ENCODE measurements at regions not wholly inside any gene's neighbourhood (a gene's known extent, or its start where the extent isn't known, plus 50 kb on each side); places are given as distances from the start of the nearest gene placed in this dataset.

DNA sequence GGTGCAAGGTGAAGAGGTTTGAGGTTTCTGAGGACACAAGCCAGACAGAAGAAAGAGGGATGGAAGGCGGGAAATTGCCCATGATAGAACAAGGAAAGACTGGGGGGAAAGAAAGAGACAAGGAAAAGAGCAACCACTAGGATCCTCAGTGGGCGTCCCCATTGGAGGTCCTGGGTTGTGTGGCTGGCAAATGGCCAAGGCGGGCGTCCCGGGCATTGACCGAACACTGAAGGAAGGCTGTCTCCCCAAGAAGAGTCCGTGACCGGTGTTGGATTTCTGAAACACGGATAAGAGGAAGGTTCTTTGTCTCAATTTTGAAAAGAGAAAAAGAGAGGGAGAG lies 746.6 kb upstream of the ADGRB3 start:
- Histone ChIP-seq H3K9ac (ENCODE audit: low read length in 5 of 5) (no peak overlapping the region), H3K4me1 (ENCODE audit: control insufficient read depth in 5 of 5, insufficient read depth in 5 of 5, low read length in 5 of 5) (no peaks in the 10 kb centered on the region), H3K27ac (ENCODE audit: low read depth, low read length) (no peak overlapping the region), H3K27me3 (ENCODE audit: control insufficient read depth in 5 of 5, insufficient read depth in 4 of 5, low read length in 5 of 5) (no peaks in the 10 kb centered on the region), H3K4me3 (ENCODE audit: low read depth in 1 of 5, low read length in 5 of 5) (no peak overlapping the region), H3K9me3 (ENCODE audit: control insufficient read depth in 5 of 5, low read length in 5 of 5) (peaks cover 0 to 12% (median 0%) of the 10 kb centered on the region in 5 donors), H3K36me3 (ENCODE audit: control insufficient read depth in 5 of 5, insufficient read depth in 5 of 5, low read length in 5 of 5) (no peaks in the 10 kb centered on the region)

DNA sequence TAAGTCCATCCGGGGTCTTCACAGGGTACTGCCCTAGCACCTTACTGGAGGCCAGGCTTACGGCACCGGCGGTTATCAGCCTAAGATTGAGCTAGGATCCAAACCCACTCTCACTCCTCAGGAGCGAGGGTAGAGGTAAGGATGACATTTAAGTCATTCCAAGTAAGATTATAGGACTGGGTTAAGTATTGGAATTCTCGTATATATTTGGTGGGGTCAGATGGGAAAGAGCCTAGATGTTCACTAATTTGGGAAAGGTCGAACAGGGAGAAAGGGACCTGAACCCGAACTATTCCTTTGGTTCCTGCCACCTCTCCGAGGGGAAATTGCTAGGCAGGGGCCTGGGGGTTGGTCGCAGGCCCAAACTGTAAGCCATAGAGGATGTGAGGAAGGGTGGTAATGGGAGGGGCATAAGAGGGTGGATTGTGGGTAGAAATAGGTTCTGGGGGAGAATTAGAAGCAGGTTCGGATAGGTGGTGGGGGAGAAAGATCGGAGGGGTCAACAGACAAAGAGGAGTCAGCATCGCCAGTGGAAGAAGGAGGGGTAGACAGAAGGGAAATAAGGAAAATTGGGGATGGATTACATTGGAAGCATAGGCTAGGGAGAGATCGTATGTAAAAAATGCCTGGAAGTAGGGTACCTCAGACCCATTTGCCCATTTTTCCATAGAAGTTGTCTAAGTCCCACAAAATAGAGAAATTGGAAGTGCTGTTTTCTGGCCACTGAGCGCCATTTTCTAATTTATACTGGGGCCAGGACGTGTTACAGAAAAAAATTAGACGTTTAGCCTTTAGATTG lies 747.1 kb upstream of the ADGRB3 start:
- Histone ChIP-seq H3K9ac (ENCODE audit: low read length in 5 of 5) (no peak overlapping the region), H3K4me3 (ENCODE audit: low read depth in 1 of 5, low read length in 5 of 5) (no peak overlapping the region), H3K27me3 (ENCODE audit: control insufficient read depth in 5 of 5, insufficient read depth in 4 of 5, low read length in 5 of 5) (no peaks in the 10 kb centered on the region), H3K9me3 (ENCODE audit: control insufficient read depth in 5 of 5, low read length in 5 of 5) (peaks cover 0 to 15% (median 0%) of the 10 kb centered on the region in 5 donors), H3K36me3 (ENCODE audit: control insufficient read depth in 5 of 5, insufficient read depth in 5 of 5, low read length in 5 of 5) (no peaks in the 10 kb centered on the region), H3K27ac (ENCODE audit: low read depth, low read length) (no peak overlapping the region), H3K4me1 (ENCODE audit: control insufficient read depth in 5 of 5, insufficient read depth in 5 of 5, low read length in 5 of 5) (no peaks in the 10 kb centered on the region)

DNA sequence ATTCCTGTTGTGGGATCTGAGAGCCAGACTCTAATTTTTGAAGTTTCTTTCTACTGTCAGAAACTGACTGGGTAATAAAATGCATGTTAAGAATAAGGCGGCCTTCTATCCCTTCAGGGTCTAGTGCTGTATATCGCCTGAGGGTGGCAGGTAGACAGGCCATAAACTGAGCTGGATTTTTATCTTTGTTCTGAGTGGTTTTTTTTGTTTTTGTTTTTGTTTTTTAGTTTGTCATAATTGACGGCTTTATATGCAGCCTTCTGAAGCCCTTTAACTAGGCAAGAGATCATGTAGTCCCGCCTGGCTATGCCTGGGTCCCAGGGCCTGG lies 747.7 kb upstream of the ADGRB3 start:
- peaks cover 0 to 20% (median 0%) of the 10 kb centered on the region in 5 donors for H3K9me3 ChIP-seq (ENCODE audit: control insufficient read depth in 5 of 5, low read length in 5 of 5)

DNA sequence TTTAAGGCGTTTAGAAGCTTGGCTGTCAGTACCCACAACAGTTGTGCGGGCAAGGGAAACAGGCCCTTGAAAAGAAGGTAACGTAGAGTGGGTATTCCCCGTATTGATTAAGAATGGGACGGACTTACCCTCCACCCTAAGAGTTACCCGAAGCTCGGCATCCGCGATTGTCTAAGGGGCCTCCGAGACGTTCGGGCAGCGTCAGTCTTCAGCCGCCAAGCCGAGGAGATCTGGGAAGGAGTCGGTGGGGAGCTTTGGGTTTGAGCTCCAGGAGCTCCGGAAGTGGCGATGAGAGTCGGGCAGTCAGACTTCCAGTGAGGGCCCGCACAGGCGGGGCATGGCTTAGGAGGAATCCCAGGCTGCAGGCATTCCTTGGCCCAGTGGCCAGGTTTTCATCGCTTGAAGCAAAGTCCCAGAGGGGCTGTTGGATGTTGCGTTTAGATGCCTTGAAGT lies 748.2 kb upstream of the ADGRB3 start:
- Histone ChIP-seq H3K9ac (ENCODE audit: low read length in 5 of 5) (no peak overlapping the region), H3K27me3 (ENCODE audit: control insufficient read depth in 5 of 5, insufficient read depth in 4 of 5, low read length in 5 of 5) (no peaks in the 10 kb centered on the region), H3K9me3 (ENCODE audit: control insufficient read depth in 5 of 5, low read length in 5 of 5) (peaks cover 0 to 20% (median 0%) of the 10 kb centered on the region in 5 donors), H3K27ac (ENCODE audit: low read depth, low read length) (no peak overlapping the region), H3K4me1 (ENCODE audit: control insufficient read depth in 5 of 5, insufficient read depth in 5 of 5, low read length in 5 of 5) (no peaks in the 10 kb centered on the region), H3K4me3 (ENCODE audit: low read depth in 1 of 5, low read length in 5 of 5) (no peak overlapping the region), H3K36me3 (ENCODE audit: control insufficient read depth in 5 of 5, insufficient read depth in 5 of 5, low read length in 5 of 5) (no peaks in the 10 kb centered on the region)

More for the DNA sequence above, 747.7 kb upstream of the ADGRB3 start:
- H3K36me3 ChIP-seq (ENCODE audit: control insufficient read depth in 5 of 5, insufficient read depth in 5 of 5, low read length in 5 of 5): no peaks in the 10 kb centered on the region
- no peak overlapping the region for H3K4me3 ChIP-seq (ENCODE audit: low read depth in 1 of 5, low read length in 5 of 5)
- no peaks in the 10 kb centered on the region for H3K4me1 ChIP-seq (ENCODE audit: control insufficient read depth in 5 of 5, insufficient read depth in 5 of 5, low read length in 5 of 5)
- H3K27ac ChIP-seq (ENCODE audit: low read depth, low read length): no peak overlapping the region
- no peak overlapping the region for H3K9ac ChIP-seq (ENCODE audit: low read length in 5 of 5)
- no peaks in the 10 kb centered on the region for H3K27me3 ChIP-seq (ENCODE audit: control insufficient read depth in 5 of 5, insufficient read depth in 4 of 5, low read length in 5 of 5)

DNA sequence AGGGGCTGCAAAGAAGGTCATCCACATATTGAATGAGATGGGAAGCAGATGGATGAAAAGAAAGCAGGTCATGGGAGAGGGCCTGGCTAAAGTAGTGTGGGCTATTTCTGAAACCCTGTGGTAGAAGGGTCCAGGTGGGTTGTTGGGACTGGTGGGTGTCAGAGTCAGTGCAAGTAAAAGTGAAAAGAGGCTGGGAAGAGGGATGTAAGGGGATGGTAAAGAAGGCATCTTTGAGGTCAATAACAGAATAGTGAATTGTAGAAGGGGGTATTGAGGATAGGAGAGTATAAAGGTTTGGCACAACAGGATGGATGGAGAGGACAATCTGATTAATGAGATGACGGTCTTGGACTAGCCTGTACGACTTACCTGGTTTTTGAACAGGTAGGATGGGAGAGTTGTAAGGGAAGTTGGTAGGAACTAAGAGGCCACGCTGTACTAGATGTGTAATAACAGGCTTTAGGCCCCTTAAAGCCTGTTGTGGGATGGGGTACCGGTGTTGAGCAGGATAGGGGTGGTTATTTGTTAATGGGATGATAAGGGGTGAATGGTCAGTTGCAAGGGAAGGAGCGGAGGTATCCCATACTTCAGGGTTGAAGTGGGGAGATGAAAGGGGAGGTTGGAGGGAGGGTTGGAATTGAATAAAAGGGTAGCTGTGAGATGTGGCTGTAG lies 748.9 kb upstream of the ADGRB3 start:
- Histone ChIP-seq H3K27ac (ENCODE audit: low read depth, low read length) (no peak overlapping the region), H3K9me3 (ENCODE audit: control insufficient read depth in 5 of 5, low read length in 5 of 5) (peaks cover 0 to 20% (median 0%) of the 10 kb centered on the region in 5 donors), H3K9ac (ENCODE audit: low read length in 5 of 5) (no peak overlapping the region), H3K4me1 (ENCODE audit: control insufficient read depth in 5 of 5, insufficient read depth in 5 of 5, low read length in 5 of 5) (no peaks in the 10 kb centered on the region), H3K27me3 (ENCODE audit: control insufficient read depth in 5 of 5, insufficient read depth in 4 of 5, low read length in 5 of 5) (no peaks in the 10 kb centered on the region), H3K36me3 (ENCODE audit: control insufficient read depth in 5 of 5, insufficient read depth in 5 of 5, low read length in 5 of 5) (no peaks in the 10 kb centered on the region), H3K4me3 (ENCODE audit: low read depth in 1 of 5, low read length in 5 of 5) (no peak overlapping the region)

DNA sequence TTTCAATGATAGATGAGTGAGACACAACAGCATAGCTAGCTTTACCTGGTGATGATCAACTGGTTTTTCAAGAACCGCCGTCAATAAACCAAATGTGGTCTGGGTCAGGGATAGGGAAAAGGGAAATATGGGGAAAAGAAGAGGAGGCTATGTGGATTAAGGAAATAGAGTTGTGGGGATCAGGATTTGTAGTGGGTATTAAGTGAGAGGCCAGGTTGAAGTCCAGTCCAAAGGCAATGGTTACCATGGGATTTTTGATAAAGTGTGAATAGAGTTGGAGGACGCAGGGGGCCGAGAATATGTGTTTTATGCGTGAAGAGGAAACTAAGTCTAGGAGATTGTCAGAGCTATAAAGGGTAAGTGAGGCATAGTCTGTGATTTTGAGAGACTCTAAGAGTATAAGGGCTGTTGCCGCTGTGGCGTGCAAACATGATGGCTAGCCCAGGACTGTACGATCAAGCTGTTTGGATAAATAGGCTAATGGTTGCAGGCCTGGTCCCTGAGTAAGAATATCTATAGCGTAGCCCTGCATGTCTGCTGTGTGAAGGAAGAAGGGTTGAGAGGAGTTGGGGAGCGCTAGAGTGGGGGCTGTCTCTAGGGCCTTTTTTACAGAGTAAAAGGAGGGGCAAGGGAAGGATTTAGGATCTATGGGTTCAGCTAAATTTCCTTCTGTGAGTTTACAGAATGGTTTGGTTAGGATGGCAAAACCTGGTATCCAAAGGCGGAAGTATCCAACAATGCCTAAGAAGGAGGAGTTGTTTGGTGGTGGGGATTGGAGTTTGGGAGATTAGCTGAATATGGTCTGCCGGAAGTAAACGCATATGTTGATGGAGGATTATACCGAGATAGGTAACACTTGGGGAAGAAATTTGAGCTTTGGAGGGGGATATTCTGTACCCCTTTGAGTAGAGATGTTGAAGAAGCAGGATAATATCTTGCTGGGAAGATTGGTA lies 749.7 kb upstream of the ADGRB3 start:
- Histone ChIP-seq H3K27me3 (ENCODE audit: control insufficient read depth in 5 of 5, insufficient read depth in 4 of 5, low read length in 5 of 5) (no peaks in the 10 kb centered on the region), H3K27ac (ENCODE audit: low read depth, low read length) (no peak overlapping the region), H3K4me1 (ENCODE audit: control insufficient read depth in 5 of 5, insufficient read depth in 5 of 5, low read length in 5 of 5) (no peaks in the 10 kb centered on the region), H3K36me3 (ENCODE audit: control insufficient read depth in 5 of 5, insufficient read depth in 5 of 5, low read length in 5 of 5) (no peaks in the 10 kb centered on the region), H3K9me3 (ENCODE audit: control insufficient read depth in 5 of 5, low read length in 5 of 5) (peaks cover 0 to 20% (median 0%) of the 10 kb centered on the region in 5 donors), H3K9ac (ENCODE audit: low read length in 5 of 5) (no peak overlapping the region), H3K4me3 (ENCODE audit: low read depth in 1 of 5, low read length in 5 of 5) (no peak overlapping the region)

DNA sequence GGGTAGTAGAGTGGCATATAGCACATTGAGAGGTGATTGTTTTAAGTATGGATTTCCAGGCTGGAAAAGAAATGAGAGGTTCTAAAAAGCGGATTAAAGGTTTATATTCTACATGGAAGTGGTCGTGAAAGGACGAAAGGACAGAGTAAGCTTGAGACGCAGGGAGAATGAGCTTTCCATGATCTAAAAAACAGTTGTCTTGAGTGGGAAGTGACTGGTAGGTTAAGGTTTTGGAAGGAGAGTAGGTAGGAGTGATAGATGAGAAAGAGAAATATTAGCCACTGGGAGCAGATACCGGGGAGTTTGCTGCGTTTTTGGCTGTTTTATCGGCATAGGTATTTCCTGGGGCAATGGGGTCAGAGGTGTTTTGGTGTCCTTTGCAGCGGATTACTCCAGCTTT lies 750.6 kb upstream of the ADGRB3 start:
- H3K9me3 ChIP-seq (ENCODE audit: control insufficient read depth in 5 of 5, low read length in 5 of 5): peaks cover 0 to 20% (median 0%) of the 10 kb centered on the region in 5 donors
- no peaks in the 10 kb centered on the region for H3K4me1 ChIP-seq (ENCODE audit: control insufficient read depth in 5 of 5, insufficient read depth in 5 of 5, low read length in 5 of 5)

DNA sequence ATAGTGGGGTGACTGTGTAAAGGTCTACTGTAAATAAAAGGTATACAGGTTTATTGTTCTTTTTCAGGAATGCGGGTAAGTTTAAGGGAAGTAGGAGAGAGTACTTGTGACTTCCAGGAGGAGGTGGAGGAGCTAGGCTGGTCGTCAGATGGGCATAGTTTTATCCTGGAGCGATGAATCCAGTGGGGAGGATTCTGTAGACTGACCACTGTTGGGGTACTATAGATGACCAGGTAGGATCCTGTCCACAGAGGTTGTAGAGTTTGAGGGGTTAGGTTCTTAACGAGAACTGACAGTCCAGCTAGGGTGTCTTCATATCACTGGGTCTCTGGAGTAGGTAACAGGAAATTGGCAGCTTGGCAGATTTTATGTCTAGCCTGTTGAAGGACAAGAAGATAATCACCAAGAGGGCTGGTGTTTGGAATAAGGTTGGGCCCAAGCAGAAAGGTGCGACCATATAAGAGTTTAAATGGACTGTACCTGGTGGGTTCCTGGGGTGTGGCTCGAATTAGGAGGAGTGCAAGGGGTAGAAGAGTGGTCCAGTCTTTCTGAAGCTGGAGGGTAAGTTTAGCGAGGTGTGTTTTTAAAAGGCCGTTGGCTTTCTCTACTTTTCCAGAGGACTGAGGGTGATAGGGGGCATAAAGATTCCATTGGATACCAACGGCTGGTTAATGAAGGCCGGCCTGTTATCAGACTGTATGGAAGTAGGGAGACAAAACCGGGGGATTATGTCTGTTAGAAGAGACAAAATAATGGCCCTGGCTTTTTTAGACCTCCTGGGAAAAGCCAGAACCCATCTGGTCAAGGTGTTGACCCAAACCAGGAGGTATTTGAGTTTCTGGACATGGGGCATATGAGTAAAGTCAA lies 751.3 kb upstream of the ADGRB3 start:
- Histone ChIP-seq H3K36me3 (ENCODE audit: control insufficient read depth in 5 of 5, insufficient read depth in 5 of 5, low read length in 5 of 5) (no peaks in the 10 kb centered on the region), H3K27me3 (ENCODE audit: control insufficient read depth in 5 of 5, insufficient read depth in 4 of 5, low read length in 5 of 5) (no peaks in the 10 kb centered on the region), H3K4me3 (ENCODE audit: low read depth in 1 of 5, low read length in 5 of 5) (no peak overlapping the region), H3K4me1 (ENCODE audit: control insufficient read depth in 5 of 5, insufficient read depth in 5 of 5, low read length in 5 of 5) (no peaks in the 10 kb centered on the region), H3K9me3 (ENCODE audit: control insufficient read depth in 5 of 5, low read length in 5 of 5) (peaks cover 0 to 20% (median 2%) of the 10 kb centered on the region in 5 donors), H3K27ac (ENCODE audit: low read depth, low read length) (no peak overlapping the region), H3K9ac (ENCODE audit: low read length in 5 of 5) (no peak overlapping the region)

More for the DNA sequence above, 750.6 kb upstream of the ADGRB3 start:
- Histone ChIP-seq H3K9ac (ENCODE audit: low read length in 5 of 5) (no peak overlapping the region), H3K27me3 (ENCODE audit: control insufficient read depth in 5 of 5, insufficient read depth in 4 of 5, low read length in 5 of 5) (no peaks in the 10 kb centered on the region), H3K27ac (ENCODE audit: low read depth, low read length) (no peak overlapping the region), H3K36me3 (ENCODE audit: control insufficient read depth in 5 of 5, insufficient read depth in 5 of 5, low read length in 5 of 5) (no peaks in the 10 kb centered on the region), H3K4me3 (ENCODE audit: low read depth in 1 of 5, low read length in 5 of 5) (no peak overlapping the region)

All from subcutaneous abdominal adipose tissue (tissue), 5 donors.